ENCODE measurements at regions not wholly inside any gene's neighbourhood (a gene's known extent, or its start where the extent isn't known, plus 50 kb on each side); places are given as distances from the start of the nearest gene placed in this dataset.

DNA sequence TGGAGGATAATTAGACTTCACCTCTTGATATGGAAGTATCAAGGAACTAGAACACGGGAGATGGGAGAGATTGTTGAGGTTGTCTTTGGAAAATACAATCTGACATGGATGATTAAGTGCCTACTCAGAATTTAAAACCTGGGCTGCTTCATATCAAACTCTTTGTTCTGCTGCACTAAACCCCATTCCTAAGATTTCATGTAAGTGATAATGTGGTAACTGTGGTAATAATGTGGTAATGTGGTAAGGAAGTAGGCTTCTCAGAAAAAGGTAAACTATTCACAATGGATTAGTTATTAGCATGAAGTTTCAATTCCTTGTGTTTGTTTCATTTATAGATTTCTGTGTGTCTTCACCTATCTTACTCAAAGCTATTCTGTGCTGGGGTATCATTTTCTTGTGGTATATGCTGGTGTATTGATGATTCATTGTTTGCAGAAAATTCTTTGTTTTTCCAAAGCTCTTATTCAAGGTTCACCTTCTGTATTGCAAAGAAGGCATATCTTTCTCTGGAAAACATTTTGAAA, 129.9 kb upstream of the TAC1 start:
- TF ChIP-seq, protein P1, sequence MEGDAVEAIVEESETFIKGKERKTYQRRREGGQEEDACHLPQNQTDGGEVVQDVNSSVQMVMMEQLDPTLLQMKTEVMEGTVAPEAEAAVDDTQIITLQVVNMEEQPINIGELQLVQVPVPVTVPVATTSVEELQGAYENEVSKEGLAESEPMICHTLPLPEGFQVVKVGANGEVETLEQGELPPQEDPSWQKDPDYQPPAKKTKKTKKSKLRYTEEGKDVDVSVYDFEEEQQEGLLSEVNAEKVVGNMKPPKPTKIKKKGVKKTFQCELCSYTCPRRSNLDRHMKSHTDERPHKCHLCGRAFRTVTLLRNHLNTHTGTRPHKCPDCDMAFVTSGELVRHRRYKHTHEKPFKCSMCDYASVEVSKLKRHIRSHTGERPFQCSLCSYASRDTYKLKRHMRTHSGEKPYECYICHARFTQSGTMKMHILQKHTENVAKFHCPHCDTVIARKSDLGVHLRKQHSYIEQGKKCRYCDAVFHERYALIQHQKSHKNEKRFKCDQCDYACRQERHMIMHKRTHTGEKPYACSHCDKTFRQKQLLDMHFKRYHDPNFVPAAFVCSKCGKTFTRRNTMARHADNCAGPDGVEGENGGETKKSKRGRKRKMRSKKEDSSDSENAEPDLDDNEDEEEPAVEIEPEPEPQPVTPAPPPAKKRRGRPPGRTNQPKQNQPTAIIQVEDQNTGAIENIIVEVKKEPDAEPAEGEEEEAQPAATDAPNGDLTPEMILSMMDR (IDR thresholded peaks at IDR 0.05), result no peak
- no peak for TF ChIP-seq POLR2A (IDR thresholded peaks at IDR 0.05)

All from adrenal gland (tissue), 5 donors.